Activated CD4-positive, alpha-beta T cell treated with anti-CD3 and anti-CD28 coated beads, Interleukin-2, amount 10 ng/mL, durations not matched to agents 24 days and 14 days (primary cell): ENCODE measurements at regions not wholly inside any gene's neighbourhood (a gene's known extent, or its start where the extent isn't known, plus 50 kb on each side); places are given as distances from the start of the nearest gene placed in this dataset.
"Not testable (repeated sequence)": the region's sequence is repeated elsewhere in the genome, so short reads cannot be mapped to it uniquely, and the experiment has no call there.

Experiments
- DNase-seq: peaks from one replicate; pipeline ENCODE4 v3.0.0; 2022
- H3K27ac Mint-ChIP-seq: one replicate; pipeline ENCODE4 v1.8.0; 2022; ENCODE audit warnings: mild to moderate bottlenecking, mixed read lengths
- H3K27me3 Mint-ChIP-seq: one replicate; pipeline ENCODE4 v1.8.0; 2022; ENCODE audit warnings: mixed read lengths
- H3K36me3 Mint-ChIP-seq: one replicate; pipeline ENCODE4 v1.8.0; 2022; ENCODE audit warnings: low read depth, mild to moderate bottlenecking, mixed read lengths
- H3K4me1 Mint-ChIP-seq: one replicate; pipeline ENCODE4 v1.8.0; 2021; ENCODE audit warnings: mixed read lengths
- H3K4me3 Mint-ChIP-seq: one replicate; pipeline ENCODE4 v1.8.0; 2022; ENCODE audit warnings: mild to moderate bottlenecking, moderate library complexity, mixed read lengths
- H3K9me3 Mint-ChIP-seq: one replicate; pipeline ENCODE4 v1.8.0; 2021; ENCODE audit warnings: mixed read lengths
- intact Hi-C: fragments of 100-400 bp; cut with micrococcal nuclease; formaldehyde crosslinking; loops from one replicate; pipeline ENCODE4 v1.15.1; 2023

DNA sequence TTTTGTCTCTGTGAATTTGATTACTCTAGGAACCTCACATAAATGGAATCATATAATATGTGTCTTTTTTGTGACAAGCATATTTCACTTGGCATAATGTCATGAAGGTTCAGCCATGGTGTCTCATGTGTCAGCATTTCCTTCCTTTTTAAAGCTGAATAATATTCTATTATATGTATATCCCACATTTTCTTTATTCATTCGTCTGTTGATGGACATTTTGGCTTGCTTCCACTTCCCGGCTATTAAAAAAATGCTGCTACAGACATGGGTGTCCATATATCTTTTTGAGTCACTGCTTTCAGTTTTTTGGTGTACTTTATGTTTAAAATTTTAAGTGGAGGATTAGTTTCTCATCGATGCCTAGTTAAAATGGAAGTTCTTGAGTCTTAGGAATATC, 59.8 kb upstream of the C5orf63 start:
- intact Hi-C loops = no loop called here
- Mint-ChIP-seq H3K27ac (no peak overlapping the region), H3K4me3 (no peak overlapping the region), H3K36me3 (no peaks in the 10 kb centered on the region), H3K4me1 (no peaks in the 10 kb centered on the region), H3K27me3 (peaks cover 2% of the 10 kb centered on the region), H3K9me3 (no peaks in the 10 kb centered on the region)
- no peak for DNase-seq

DNA sequence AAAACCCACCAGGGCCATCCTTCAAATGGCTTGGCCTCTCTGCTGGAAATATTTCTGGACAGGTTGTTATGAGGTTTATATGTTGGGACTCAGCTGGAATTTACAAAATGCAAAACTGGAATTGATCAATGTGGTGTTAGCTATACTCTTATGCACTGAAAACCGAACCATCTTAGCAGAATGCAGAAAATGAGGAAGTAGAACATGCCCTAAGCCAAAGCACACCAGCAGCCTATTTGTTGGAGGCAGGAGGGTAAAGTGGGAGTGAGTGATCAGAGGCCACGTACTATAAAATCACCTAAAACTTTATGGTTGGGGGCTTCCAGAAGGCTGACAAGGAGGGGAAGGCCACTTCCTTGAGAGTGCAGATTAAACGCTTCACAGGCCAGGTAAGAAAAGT, 63.6 kb upstream of the C5orf63 start:
- no peak overlapping the region for H3K27ac Mint-ChIP-seq
- intact Hi-C loops = no loop called here
- no peaks in the 10 kb centered on the region for H3K4me1 Mint-ChIP-seq
- no peaks in the 10 kb centered on the region for H3K36me3 Mint-ChIP-seq
- H3K9me3 Mint-ChIP-seq = no peaks in the 10 kb centered on the region
- DNase-seq = no peak
- peaks cover 18% of the 10 kb centered on the region for H3K27me3 Mint-ChIP-seq
- no peak overlapping the region for H3K4me3 Mint-ChIP-seq

- DNase-seq = no peak
- intact Hi-C loops = no loop called here
- no peaks in the 10 kb centered on the region for H3K36me3 Mint-ChIP-seq
- no peaks in the 10 kb centered on the region for H3K4me1 Mint-ChIP-seq
- H3K9me3 Mint-ChIP-seq = peaks cover 7% of the 10 kb centered on the region
- H3K4me3 Mint-ChIP-seq = no peak overlapping the region
- peaks cover 15% of the 10 kb centered on the region for H3K27me3 Mint-ChIP-seq
- no peak overlapping the region for H3K27ac Mint-ChIP-seq
These were observed 70.4 kb upstream of the C5orf63 start for GRCh38 chr5:127143722-127144121.

DNA sequence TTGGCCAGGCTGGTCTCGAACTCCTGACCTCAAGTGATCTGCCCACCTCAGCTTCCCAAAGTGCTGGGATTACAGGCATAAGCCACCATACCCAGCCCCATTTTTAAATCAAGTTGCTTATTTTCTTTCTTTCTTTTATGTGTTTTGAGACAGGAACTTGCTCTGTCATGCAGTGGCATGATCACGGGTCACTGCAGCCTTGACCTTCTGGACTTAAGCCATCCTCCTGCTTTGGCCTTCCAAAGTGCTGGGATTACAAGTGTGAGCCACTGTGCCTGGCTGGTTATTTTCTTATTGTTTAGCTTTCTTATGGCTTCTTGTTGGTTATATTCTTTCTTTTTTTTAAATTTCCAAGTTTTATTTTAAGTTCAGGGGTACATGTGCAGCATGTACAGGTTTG, 79.7 kb upstream of the C5orf63 start:
- H3K27me3 Mint-ChIP-seq = peaks cover 4% of the 10 kb centered on the region

GRCh38 chr5:127153521-127153920, 80.2 kb upstream of the C5orf63 start:
- H3K4me1 Mint-ChIP-seq = no peaks in the 10 kb centered on the region
- peaks cover 20% of the 10 kb centered on the region for H3K9me3 Mint-ChIP-seq
- intact Hi-C loops = no loop called here
- DNase-seq = no peak
- H3K27ac Mint-ChIP-seq = no peak overlapping the region
- no peak overlapping the region for H3K4me3 Mint-ChIP-seq
- H3K36me3 Mint-ChIP-seq = no peaks in the 10 kb centered on the region
- peaks cover 4% of the 10 kb centered on the region for H3K27me3 Mint-ChIP-seq

More for the DNA sequence above, 79.7 kb upstream of the C5orf63 start:
- Mint-ChIP-seq H3K9me3 (peaks cover 20% of the 10 kb centered on the region), H3K4me3 (no peak overlapping the region), H3K27ac (no peak overlapping the region), H3K4me1 (no peaks in the 10 kb centered on the region), H3K36me3 (no peaks in the 10 kb centered on the region)
- no peak for DNase-seq
- intact Hi-C loops = no loop called here

DNA sequence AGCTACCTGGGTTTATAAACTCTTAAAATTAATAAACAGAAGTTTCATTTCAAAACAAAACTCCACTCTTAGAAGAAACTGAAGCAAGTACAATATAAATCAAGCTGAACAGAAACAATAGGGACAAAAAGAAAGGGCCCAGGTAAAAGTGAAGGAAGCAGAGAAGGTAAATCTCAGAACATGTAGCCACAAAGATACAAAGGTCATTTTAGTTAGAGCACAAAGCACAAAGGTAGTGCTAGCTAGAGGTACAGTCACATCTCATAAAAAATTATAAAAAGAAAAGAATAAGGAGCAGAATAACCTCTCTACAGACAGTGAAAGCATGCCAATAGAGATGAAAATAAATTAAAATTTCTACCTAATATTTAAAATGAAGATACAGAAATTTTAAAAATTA, 90.4 kb upstream of the C5orf63 start:
- H3K27ac Mint-ChIP-seq = no peak overlapping the region
- no peak overlapping the region for H3K4me3 Mint-ChIP-seq
- no peak for DNase-seq
- H3K4me1 Mint-ChIP-seq = no peaks in the 10 kb centered on the region
- H3K9me3 Mint-ChIP-seq = no peaks in the 10 kb centered on the region
- peaks cover 3% of the 10 kb centered on the region for H3K27me3 Mint-ChIP-seq
- intact Hi-C loops = no loop called here
- H3K36me3 Mint-ChIP-seq = no peaks in the 10 kb centered on the region

- intact Hi-C loops = no loop called here
- Mint-ChIP-seq H3K27me3 (peaks cover 10% of the 10 kb centered on the region), H3K36me3 (no peaks in the 10 kb centered on the region), H3K9me3 (no peaks in the 10 kb centered on the region), H3K4me3 (no peak overlapping the region), H3K4me1 (no peaks in the 10 kb centered on the region), H3K27ac (no peak overlapping the region)
- DNase-seq = no peak
These were observed 97.8 kb upstream of the C5orf63 start for GRCh38 chr5:127170918-127171600.

DNA sequence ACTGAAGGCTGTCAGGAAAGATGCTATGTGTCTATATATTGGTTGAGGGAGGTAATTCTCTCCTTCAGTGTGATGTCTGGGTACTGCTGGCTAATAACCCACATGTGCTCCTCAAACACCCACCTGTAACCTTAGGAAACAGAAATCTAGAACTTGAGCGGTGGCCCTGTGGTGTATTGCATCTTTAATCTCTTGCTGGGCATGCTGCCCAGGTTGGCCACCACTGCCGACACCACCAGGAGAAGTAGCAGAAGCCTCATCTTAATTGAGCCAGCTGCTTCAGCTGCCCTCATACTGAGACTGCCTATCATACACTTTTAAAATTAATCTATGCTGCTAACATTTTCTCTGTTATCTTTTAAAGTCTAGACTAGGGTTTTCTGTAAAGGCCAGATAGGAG, 103.5 kb upstream of the C5orf63 start:
- H3K4me3 Mint-ChIP-seq = no peak overlapping the region
- no peak overlapping the region for H3K27ac Mint-ChIP-seq
- no peaks in the 10 kb centered on the region for H3K4me1 Mint-ChIP-seq
- no peaks in the 10 kb centered on the region for H3K9me3 Mint-ChIP-seq
- H3K27me3 Mint-ChIP-seq = peaks cover 11% of the 10 kb centered on the region
- no peaks in the 10 kb centered on the region for H3K36me3 Mint-ChIP-seq
- intact Hi-C loops = no loop called here
- no peak for DNase-seq

DNA sequence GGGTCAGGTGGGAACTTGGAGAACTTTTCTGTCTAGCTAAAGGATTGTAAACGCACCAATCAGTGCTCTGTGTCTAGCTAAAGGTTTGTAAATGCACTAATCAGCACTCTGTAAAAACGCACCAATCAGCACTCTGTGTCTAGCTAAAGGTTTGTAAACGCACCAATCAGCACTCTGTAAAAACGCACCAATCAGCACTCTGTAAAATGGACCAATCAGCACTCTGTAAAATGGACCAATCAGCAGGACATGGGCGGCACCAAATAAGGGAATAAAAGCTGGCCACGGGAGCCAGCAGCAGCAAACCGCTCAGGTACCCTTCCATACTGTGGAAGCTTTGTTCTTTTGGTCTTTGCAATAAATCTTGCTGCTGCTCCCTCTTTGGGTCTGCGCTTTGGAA, 108.0 kb upstream of the MEGF10 start:
- H3K36me3 Mint-ChIP-seq, H3K4me3 Mint-ChIP-seq, H3K27me3 Mint-ChIP-seq, DNase-seq, intact Hi-C loops, H3K27ac Mint-ChIP-seq, H3K4me1 Mint-ChIP-seq, H3K9me3 Mint-ChIP-seq: not testable (repeated sequence)

DNA sequence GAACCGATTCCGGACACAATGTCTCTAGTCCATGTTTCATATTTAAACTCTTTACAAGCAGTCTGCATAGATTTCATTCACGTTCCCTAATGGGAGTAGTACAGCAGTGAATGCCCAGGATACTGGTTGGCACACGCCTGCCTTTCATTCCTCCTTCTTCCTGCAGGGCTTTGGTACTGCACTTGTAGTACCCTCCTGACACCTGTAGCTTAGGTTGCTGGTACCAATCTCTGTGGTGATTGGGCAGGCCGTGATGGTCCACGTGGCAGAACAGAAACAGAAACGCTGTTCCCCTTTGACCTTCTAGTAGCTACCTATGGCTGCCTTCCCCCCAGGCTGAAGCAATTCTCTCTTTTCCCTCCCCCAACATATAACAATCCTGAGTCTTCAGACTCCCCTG, 107.3 kb upstream of the MEGF10 start:
- intact Hi-C loops = no loop called here
- DNase-seq = no peak
- Mint-ChIP-seq H3K4me3 (no peak overlapping the region), H3K4me1 (no peaks in the 10 kb centered on the region), H3K36me3 (no peaks in the 10 kb centered on the region), H3K27ac (no peak overlapping the region), H3K9me3 (no peaks in the 10 kb centered on the region), H3K27me3 (peaks cover 6% of the 10 kb centered on the region)

GRCh38 chr5:127184851-127185250, 105.7 kb upstream of the MEGF10 start:
- intact Hi-C loops = no loop called here
- Mint-ChIP-seq H3K9me3 (no peaks in the 10 kb centered on the region), H3K27ac (no peak overlapping the region), H3K4me1 (no peaks in the 10 kb centered on the region), H3K36me3 (no peaks in the 10 kb centered on the region), H3K4me3 (no peak overlapping the region), H3K27me3 (peaks cover 5% of the 10 kb centered on the region)
- no peak for DNase-seq

DNA sequence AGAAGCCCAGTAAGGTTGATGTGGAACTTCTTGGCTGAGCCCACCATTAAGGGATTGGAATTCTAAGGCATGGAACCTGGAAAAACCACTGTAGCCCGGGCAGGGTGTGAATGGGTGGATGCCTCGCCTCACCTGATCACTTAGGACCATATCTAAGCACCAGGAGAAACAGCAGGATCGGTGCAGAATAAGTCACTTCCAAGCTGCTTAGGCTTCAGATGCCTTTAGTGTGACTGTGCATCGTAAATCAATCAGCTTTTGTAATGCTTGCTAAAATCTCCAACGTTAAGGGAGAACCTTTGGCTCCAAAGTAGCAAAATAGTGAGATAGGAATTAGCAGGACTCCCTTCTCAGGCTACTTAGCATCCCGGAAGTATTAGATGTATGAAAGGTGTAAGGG, 103.9 kb upstream of the MEGF10 start:
- Mint-ChIP-seq H3K27ac (no peak overlapping the region), H3K36me3 (no peaks in the 10 kb centered on the region), H3K27me3 (peaks cover 2% of the 10 kb centered on the region), H3K4me3 (no peak overlapping the region), H3K9me3 (no peaks in the 10 kb centered on the region), H3K4me1 (no peaks in the 10 kb centered on the region)
- intact Hi-C loops = no loop called here
- DNase-seq = no peak

DNA sequence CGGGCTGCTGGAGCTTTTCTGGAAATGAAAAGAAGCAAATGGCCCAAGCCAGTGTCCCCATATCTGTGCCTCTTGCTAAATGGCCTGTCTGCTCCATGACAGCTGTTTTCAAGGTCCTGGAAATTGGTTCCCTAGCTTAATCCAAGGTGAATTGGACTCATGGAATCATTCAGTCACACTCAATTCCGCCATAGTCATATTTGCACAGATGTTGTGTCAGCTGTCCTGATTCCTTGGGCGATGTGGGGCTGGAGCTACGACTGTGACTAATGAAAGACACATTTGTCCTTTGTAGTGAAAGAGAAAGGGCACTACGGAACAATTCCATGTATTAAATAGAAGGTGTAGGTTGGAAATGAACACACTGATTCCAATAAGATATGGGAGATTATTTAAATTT, 102.9 kb upstream of the MEGF10 start:
- Mint-ChIP-seq H3K27ac (no peak overlapping the region), H3K27me3 (peaks cover 4% of the 10 kb centered on the region), H3K4me1 (no peaks in the 10 kb centered on the region), H3K36me3 (no peaks in the 10 kb centered on the region), H3K9me3 (no peaks in the 10 kb centered on the region), H3K4me3 (no peak overlapping the region)
- DNase-seq = no peak
- intact Hi-C loops = no loop called here

- H3K36me3 Mint-ChIP-seq = no peaks in the 10 kb centered on the region
- H3K27ac Mint-ChIP-seq = no peak overlapping the region
- H3K4me1 Mint-ChIP-seq = no peaks in the 10 kb centered on the region
- H3K9me3 Mint-ChIP-seq = no peaks in the 10 kb centered on the region
- H3K27me3 Mint-ChIP-seq = peaks cover 12% of the 10 kb centered on the region
- no peak for DNase-seq
- H3K4me3 Mint-ChIP-seq = no peak overlapping the region
- intact Hi-C loops = no loop called here
These were observed 98.4 kb upstream of the MEGF10 start for GRCh38 chr5:127192150-127192549.

DNA sequence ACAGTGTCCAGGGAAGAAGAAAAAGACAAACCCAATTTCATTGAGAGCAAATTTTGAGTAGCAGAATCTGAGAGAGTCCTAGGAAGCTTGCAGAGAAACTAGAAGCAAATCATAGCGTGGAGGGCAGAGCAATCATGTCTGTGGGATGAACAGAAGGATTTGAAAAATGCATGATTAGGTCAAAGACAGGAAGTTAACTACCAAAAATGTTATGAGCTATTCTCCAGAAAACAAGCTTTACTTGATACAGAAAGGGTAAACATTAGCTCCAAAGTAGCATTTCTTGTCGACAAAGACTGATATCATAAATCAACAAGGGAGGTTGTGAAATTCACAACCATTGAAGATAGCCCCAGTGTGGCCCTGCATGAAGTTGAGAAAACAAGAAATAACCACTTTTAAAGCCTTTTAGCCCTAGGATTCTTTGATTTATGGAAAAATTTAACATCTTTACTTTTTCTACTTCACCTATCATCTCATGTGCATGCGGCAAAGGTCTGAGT, 97.7 kb upstream of the MEGF10 start:
- no peaks in the 10 kb centered on the region for H3K9me3 Mint-ChIP-seq

More for the DNA sequence above, 97.7 kb upstream of the MEGF10 start:
- Mint-ChIP-seq H3K4me1 (no peaks in the 10 kb centered on the region), H3K4me3 (no peak overlapping the region), H3K36me3 (no peaks in the 10 kb centered on the region), H3K27ac (no peak overlapping the region), H3K27me3 (peaks cover 12% of the 10 kb centered on the region)
- intact Hi-C loops = no loop called here
- no peak for DNase-seq
